ENCODE measurements at regions not wholly inside any gene's neighbourhood (a gene's known extent, or its start where the extent isn't known, plus 50 kb on each side); places are given as distances from the start of the nearest gene placed in this dataset.

GRCh38 chr1:99198393-99198792 is 65.9 kb upstream of the PLPPR4 start:
- H3K4me3 ChIP-seq (ENCODE audit: low read length) = no peak overlapping the region
- Mint-ChIP-seq H3K9me3 (peaks cover 0 to 2% (median 0%) of the 10 kb centered on the region in 11 donors), H3K4me3 (no peak overlapping the region), H3K27me3 (peaks cover 0 to 14% (median 7%) of the 10 kb centered on the region in 5 donors), H3K4me1 (no peaks in the 10 kb centered on the region), H3K27ac (no peak overlapping the region), H3K36me3 (no peaks in the 10 kb centered on the region)
- no peaks in the 10 kb centered on the region for H3K9me3 ChIP-seq (ENCODE audit: control insufficient read depth in 2 of 3, low read length in 3 of 3)
- no peak for ATAC-seq
- no peaks in the 10 kb centered on the region for H3K4me1 ChIP-seq (ENCODE audit: control insufficient read depth in 2 of 2, insufficient read depth in 2 of 2, low read length in 2 of 2)
- H3K36me3 ChIP-seq (ENCODE audit: control insufficient read depth in 2 of 3, insufficient read depth in 3 of 3, low read length in 3 of 3) = no peaks in the 10 kb centered on the region
- CTCF ChIA-PET = interaction anchor here (0.9 kb wide), 1 partner anchor 405 kb away, joined by 3 read pairs; no protein-coding TSS in a partner anchor
- intact Hi-C loops (cut with micrococcal nuclease) = no loop called here
- no peak overlapping the region for H3K27ac ChIP-seq (ENCODE audit: low read depth, low read length)
- POLR2A ChIA-PET = interaction anchor here (0.7 kb wide), 1 partner anchor 17 kb away, joined by 3 read pairs; no protein-coding TSS in a partner anchor
- no peak for DNase-seq
- no peaks in the 10 kb centered on the region for H3K27me3 ChIP-seq (ENCODE audit: control insufficient read depth in 2 of 2, insufficient read depth in 2 of 2, low read length in 2 of 2)

- ChIA-PET CTCF (no interaction called here), POLR2A (no interaction called here)
- Mint-ChIP-seq H3K36me3 (no peaks in the 10 kb centered on the region), H3K27ac (no peak overlapping the region), H3K27me3 (peaks cover 0 to 9% (median 4%) of the 10 kb centered on the region in 5 donors), H3K4me3 (no peak overlapping the region), H3K9me3 (no peaks in the 10 kb centered on the region), H3K4me1 (no peaks in the 10 kb centered on the region)
- no peaks in the 10 kb centered on the region for H3K4me1 ChIP-seq (ENCODE audit: control insufficient read depth in 2 of 2, insufficient read depth in 2 of 2, low read length in 2 of 2)
- no peak overlapping the region for H3K4me3 ChIP-seq (ENCODE audit: low read length)
- H3K27me3 ChIP-seq (ENCODE audit: control insufficient read depth in 2 of 2, insufficient read depth in 2 of 2, low read length in 2 of 2) = no peaks in the 10 kb centered on the region
- no peak overlapping the region for H3K27ac ChIP-seq (ENCODE audit: low read depth, low read length)
- ATAC-seq = no peak
- no peak for DNase-seq
- intact Hi-C loops (cut with micrococcal nuclease) = no loop called here
- no peaks in the 10 kb centered on the region for H3K36me3 ChIP-seq (ENCODE audit: control insufficient read depth in 2 of 3, insufficient read depth in 3 of 3, low read length in 3 of 3)
- no peaks in the 10 kb centered on the region for H3K9me3 ChIP-seq (ENCODE audit: control insufficient read depth in 2 of 3, low read length in 3 of 3)
Measured at GRCh38 chr1:99207216-99207615, 57.1 kb upstream of the PLPPR4 start.

All from naive thymus-derived CD4-positive, alpha-beta T cell (primary cell).